GM12891 (cell line): ENCODE measurements at regions not wholly inside any gene's neighbourhood (a gene's known extent, or its start where the extent isn't known, plus 50 kb on each side); places are given as distances from the start of the nearest gene placed in this dataset.

Experiments used
- POLR2A ChIP-seq: IDR thresholded peaks from 2 replicates; pipeline ENCODE4 v1.6.1; 2011; ENCODE audit warnings: low read depth, low read length, control low read depth
- POLR2AphosphoS5 ChIP-seq: IDR thresholded peaks from 2 replicates; pipeline ENCODE4 v1.6.1; 2011; ENCODE audit warnings: low read depth, low read length, control low read depth
- POU2F2 ChIP-seq: IDR thresholded peaks from 2 replicates; pipeline ENCODE4 v1.6.1; 2011; ENCODE audit warnings: low read depth, mild to moderate bottlenecking, control low read depth, low read length, moderate library complexity
- TAF1 ChIP-seq: IDR thresholded peaks from 2 replicates; pipeline ENCODE4 v1.6.1; 2011; ENCODE audit warnings: low read depth, low read length, control low read depth

DNA sequence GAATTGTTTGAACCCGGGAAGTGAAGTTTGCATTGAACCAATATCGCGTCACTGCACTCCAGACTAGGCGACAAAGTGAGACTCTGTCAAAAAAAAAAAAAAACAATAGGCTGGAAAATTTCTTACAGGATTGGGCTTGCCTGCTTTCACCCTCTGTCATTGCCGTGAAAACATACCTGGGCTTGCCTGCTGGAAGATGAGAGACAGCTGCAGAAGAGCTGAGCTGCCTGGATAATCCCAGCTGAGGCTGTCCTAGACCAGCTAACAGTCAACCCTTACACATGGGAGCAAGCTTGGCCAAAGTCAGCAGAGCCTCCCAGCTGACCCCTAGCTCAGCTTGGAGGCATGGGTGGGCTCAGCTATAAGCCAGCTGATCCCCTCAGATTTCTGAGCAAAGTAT lies 306.2 kb downstream of the CCSER2 start:
- TF ChIP-seq POLR2A (no peak), TAF1 (no peak), POU2F2 (no peak), POLR2AphosphoS5 (no peak)
